ENCODE measurements at regions not wholly inside any gene's neighbourhood (a gene's known extent, or its start where the extent isn't known, plus 50 kb on each side); places are given as distances from the start of the nearest gene placed in this dataset.
"Not testable (repeated sequence)": the region's sequence is repeated elsewhere in the genome, so short reads cannot be mapped to it uniquely, and the experiment has no call there.

DNA sequence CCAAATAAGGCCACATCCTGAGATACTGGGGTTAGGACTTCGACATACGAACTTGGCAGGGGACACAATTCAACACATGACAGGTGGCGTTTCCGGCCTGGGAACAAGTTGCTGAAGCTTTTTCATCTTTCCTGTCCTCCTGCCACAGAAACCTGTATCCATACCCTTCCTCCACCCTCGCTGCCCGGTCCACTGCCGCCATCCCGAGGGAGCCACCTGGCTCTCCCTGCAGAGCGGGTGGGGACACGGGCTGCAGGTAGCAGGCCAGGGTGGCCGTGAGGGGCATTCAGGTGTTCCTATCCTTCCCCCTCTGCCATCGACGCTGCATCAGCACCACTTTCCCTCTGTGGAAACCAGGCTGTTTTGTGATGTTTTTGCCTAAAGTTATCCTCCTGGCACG is 74.4 kb upstream of the TWIST2 start:
- Histone ChIP-seq H3K4me3 (ENCODE audit: low read length) (no peak overlapping the region), H3K27me3 (ENCODE audit: control insufficient read depth, insufficient read depth, low read length) (peaks cover 5% of the 10 kb centered on the region), H3K9ac (ENCODE audit: low read length) (no peak overlapping the region), H3K4me1 (ENCODE audit: control insufficient read depth, insufficient read depth, low read length) (no peaks in the 10 kb centered on the region), H3K9me3 (ENCODE audit: control insufficient read depth, low read length) (no peaks in the 10 kb centered on the region), H3K36me3 (ENCODE audit: control insufficient read depth, insufficient read depth, low read length) (no peaks in the 10 kb centered on the region)

- Histone ChIP-seq H3K4me3 (ENCODE audit: low read length) (no peak overlapping the region), H3K9ac (ENCODE audit: low read length) (no peak overlapping the region), H3K36me3 (ENCODE audit: control insufficient read depth, insufficient read depth, low read length) (no peaks in the 10 kb centered on the region), H3K9me3 (ENCODE audit: control insufficient read depth, low read length) (no peaks in the 10 kb centered on the region), H3K27me3 (ENCODE audit: control insufficient read depth, insufficient read depth, low read length) (peaks cover 4% of the 10 kb centered on the region), H3K4me1 (ENCODE audit: control insufficient read depth, insufficient read depth, low read length) (no peaks in the 10 kb centered on the region)
Observed at GRCh38 chr2:238774071-238774470, 73.8 kb upstream of the TWIST2 start.

DNA sequence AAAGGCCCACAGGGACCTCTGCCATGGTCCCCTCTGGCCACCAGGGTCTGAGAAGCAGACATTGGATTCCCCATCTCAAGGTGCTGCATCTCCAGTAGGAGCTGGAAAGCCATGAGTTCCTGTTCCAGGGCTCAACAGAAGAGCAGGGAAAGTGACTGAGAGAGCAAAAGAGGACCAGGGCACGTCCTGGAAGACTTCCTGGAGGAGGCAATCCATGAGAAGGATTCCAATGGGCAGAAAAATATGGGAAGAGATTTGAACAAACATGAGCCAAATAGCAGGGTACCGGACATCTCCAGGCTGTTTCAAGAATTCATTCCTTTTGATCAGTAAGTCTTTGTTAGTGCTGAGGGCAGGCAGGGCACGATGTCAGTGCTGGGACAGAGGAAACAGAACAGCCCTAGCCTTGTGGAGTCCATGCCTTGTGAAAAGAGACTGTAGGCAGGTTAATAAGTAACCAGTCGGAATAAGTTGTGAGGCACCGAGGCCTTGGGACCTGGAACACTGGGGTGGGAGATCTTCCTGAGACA is 72.8 kb upstream of the TWIST2 start:
- Histone ChIP-seq H3K9ac (ENCODE audit: low read length) (no peak overlapping the region), H3K36me3 (ENCODE audit: control insufficient read depth, insufficient read depth, low read length) (no peaks in the 10 kb centered on the region), H3K27me3 (ENCODE audit: control insufficient read depth, insufficient read depth, low read length) (no peaks in the 10 kb centered on the region), H3K9me3 (ENCODE audit: control insufficient read depth, low read length) (no peaks in the 10 kb centered on the region), H3K4me3 (ENCODE audit: low read length) (no peak overlapping the region), H3K4me1 (ENCODE audit: control insufficient read depth, insufficient read depth, low read length) (no peaks in the 10 kb centered on the region)

GRCh38 chr2:238775591-238775990 is 72.3 kb upstream of the TWIST2 start:
- Histone ChIP-seq H3K9me3 (ENCODE audit: control insufficient read depth, low read length) (no peaks in the 10 kb centered on the region), H3K4me3 (ENCODE audit: low read length) (no peak overlapping the region), H3K27me3 (ENCODE audit: control insufficient read depth, insufficient read depth, low read length) (no peaks in the 10 kb centered on the region), H3K9ac (ENCODE audit: low read length) (no peak overlapping the region), H3K4me1 (ENCODE audit: control insufficient read depth, insufficient read depth, low read length) (no peaks in the 10 kb centered on the region), H3K36me3 (ENCODE audit: control insufficient read depth, insufficient read depth, low read length) (no peaks in the 10 kb centered on the region)

- no peak overlapping the region for H3K9ac ChIP-seq (ENCODE audit: low read length)
- no peak overlapping the region for H3K4me3 ChIP-seq (ENCODE audit: low read length)
- no peaks in the 10 kb centered on the region for H3K4me1 ChIP-seq (ENCODE audit: control insufficient read depth, insufficient read depth, low read length)
- H3K9me3 ChIP-seq (ENCODE audit: control insufficient read depth, low read length): no peaks in the 10 kb centered on the region
- H3K27me3 ChIP-seq (ENCODE audit: control insufficient read depth, insufficient read depth, low read length): no peaks in the 10 kb centered on the region
- no peaks in the 10 kb centered on the region for H3K36me3 ChIP-seq (ENCODE audit: control insufficient read depth, insufficient read depth, low read length)
Observed at GRCh38 chr2:238776003-238776760, 71.7 kb upstream of the TWIST2 start.

GRCh38 chr2:238776761-238777046 is 71.2 kb upstream of the TWIST2 start:
- H3K4me1 ChIP-seq (ENCODE audit: control insufficient read depth, insufficient read depth, low read length); H3K27me3 ChIP-seq (ENCODE audit: control insufficient read depth, insufficient read depth, low read length); H3K4me3 ChIP-seq (ENCODE audit: low read length); H3K9ac ChIP-seq (ENCODE audit: low read length); H3K36me3 ChIP-seq (ENCODE audit: control insufficient read depth, insufficient read depth, low read length); H3K9me3 ChIP-seq (ENCODE audit: control insufficient read depth, low read length): not testable (repeated sequence)

- H3K9me3 ChIP-seq (ENCODE audit: control insufficient read depth, low read length): no peaks in the 10 kb centered on the region
- no peak overlapping the region for H3K9ac ChIP-seq (ENCODE audit: low read length)
- no peaks in the 10 kb centered on the region for H3K27me3 ChIP-seq (ENCODE audit: control insufficient read depth, insufficient read depth, low read length)
- H3K36me3 ChIP-seq (ENCODE audit: control insufficient read depth, insufficient read depth, low read length): no peaks in the 10 kb centered on the region
- no peak overlapping the region for H3K4me3 ChIP-seq (ENCODE audit: low read length)
- H3K4me1 ChIP-seq (ENCODE audit: control insufficient read depth, insufficient read depth, low read length): no peaks in the 10 kb centered on the region
Observed at GRCh38 chr2:238777369-238778067, 70.4 kb upstream of the TWIST2 start.

DNA sequence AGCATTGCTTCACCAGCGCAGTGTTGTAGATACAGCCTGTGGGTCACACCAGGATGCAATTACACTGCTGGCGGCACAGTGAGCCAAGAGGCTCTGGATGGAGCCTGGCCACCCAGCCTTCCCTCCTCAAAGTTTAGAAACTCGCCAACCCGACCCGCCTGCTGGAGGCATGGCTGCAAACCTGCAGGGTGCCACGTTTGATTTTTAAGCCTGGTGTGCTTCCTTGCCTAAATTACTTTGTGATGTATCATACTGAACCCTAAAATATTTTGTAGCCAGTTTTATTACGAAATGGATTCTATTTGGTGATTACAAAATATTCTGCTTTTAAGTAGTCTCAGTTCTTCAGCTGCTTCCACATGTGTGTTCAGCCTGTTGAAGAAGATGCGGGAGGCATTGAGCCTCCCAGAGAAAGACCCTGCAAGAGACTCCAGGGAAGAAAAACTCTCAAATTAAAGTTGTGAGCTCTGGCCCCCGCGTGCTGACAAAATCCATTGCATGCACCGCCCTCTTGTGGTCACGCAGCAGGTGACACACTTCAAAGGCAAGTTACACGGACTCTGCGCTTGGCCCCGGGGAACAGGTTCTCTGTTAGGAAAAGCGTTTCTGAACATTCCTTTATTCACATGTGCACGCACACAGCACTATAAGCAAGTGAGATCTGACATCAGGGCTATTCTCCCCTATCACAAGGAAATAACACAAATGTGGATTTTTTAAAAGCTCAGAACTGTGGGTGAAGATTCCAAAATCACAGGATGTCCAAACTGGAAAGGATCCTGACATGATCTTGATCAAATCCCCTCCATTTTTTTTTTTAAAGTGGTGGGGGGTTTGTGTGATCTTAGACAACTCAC is 63.0 kb upstream of the TWIST2 start:
- Histone ChIP-seq H3K36me3 (ENCODE audit: control insufficient read depth, insufficient read depth, low read length) (no peaks in the 10 kb centered on the region), H3K4me3 (ENCODE audit: low read length) (no peak overlapping the region), H3K4me1 (ENCODE audit: control insufficient read depth, insufficient read depth, low read length) (no peaks in the 10 kb centered on the region), H3K27me3 (ENCODE audit: control insufficient read depth, insufficient read depth, low read length) (no peaks in the 10 kb centered on the region), H3K9ac (ENCODE audit: low read length) (no peak overlapping the region), H3K9me3 (ENCODE audit: control insufficient read depth, low read length) (no peaks in the 10 kb centered on the region)

DNA sequence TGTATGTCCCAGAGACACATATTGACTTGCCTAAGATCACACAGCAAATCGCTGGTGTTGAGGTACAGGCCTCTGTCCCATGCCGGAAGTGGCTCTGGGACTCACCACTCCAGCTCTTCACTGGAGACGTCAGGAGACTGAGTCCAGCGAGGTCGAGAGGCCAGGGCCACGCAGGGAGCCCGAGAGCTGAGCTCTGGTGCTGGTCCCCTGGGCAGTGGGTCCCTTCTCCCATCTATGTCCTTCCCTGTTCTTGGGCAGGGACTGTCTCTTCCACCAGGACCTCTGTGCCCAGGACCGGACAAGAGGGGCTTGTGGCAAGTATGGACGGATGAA is 62.4 kb upstream of the TWIST2 start:
- H3K9ac ChIP-seq (ENCODE audit: low read length): no peak overlapping the region
- H3K27me3 ChIP-seq (ENCODE audit: control insufficient read depth, insufficient read depth, low read length): no peaks in the 10 kb centered on the region
- no peak overlapping the region for H3K4me3 ChIP-seq (ENCODE audit: low read length)
- no peaks in the 10 kb centered on the region for H3K4me1 ChIP-seq (ENCODE audit: control insufficient read depth, insufficient read depth, low read length)
- H3K9me3 ChIP-seq (ENCODE audit: control insufficient read depth, low read length): no peaks in the 10 kb centered on the region
- no peaks in the 10 kb centered on the region for H3K36me3 ChIP-seq (ENCODE audit: control insufficient read depth, insufficient read depth, low read length)

GRCh38 chr2:238786379-238786778 is 61.5 kb upstream of the TWIST2 start:
- no peak overlapping the region for H3K4me3 ChIP-seq (ENCODE audit: low read length)
- no peaks in the 10 kb centered on the region for H3K9me3 ChIP-seq (ENCODE audit: control insufficient read depth, low read length)
- no peaks in the 10 kb centered on the region for H3K27me3 ChIP-seq (ENCODE audit: control insufficient read depth, insufficient read depth, low read length)
- H3K9ac ChIP-seq (ENCODE audit: low read length): no peak overlapping the region
- H3K36me3 ChIP-seq (ENCODE audit: control insufficient read depth, insufficient read depth, low read length): no peaks in the 10 kb centered on the region
- no peaks in the 10 kb centered on the region for H3K4me1 ChIP-seq (ENCODE audit: control insufficient read depth, insufficient read depth, low read length)

DNA sequence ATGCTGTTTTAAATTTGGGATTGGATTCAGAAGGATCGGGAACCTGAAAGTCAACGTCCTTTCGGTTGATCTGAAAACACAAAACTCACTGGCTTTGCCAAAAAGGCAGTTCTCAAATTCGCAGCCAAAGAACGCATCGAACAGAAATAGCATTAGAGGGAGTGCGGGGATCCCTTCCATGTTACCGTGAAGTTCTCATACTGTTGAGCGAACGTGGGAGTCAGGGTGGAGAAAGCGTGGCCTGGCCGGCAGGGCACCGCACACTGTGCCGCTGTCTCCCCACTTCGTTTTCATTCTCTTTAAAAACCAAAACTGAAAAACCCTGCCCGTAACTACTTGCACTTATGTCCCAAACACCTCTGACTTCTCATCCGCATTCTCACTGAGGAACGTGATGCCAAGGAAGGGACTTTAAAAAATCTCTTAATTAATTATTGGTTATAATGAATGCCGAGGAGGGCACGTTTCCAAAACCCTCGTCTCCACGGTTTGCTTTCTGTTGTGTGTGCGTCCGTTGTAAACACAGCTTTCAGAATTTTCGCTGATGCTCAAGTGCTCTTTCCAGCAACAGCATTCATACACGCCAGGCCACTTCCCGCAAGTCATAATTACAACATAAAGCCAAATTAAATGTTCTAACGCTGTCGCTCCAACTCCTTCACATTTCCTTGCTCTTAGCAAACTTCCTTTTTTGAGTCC is 60.9 kb upstream of the TWIST2 start:
- no peaks in the 10 kb centered on the region for H3K4me1 ChIP-seq (ENCODE audit: control insufficient read depth, insufficient read depth, low read length)
- H3K4me3 ChIP-seq (ENCODE audit: low read length): no peak overlapping the region
- H3K9ac ChIP-seq (ENCODE audit: low read length): no peak overlapping the region
- no peaks in the 10 kb centered on the region for H3K9me3 ChIP-seq (ENCODE audit: control insufficient read depth, low read length)
- H3K36me3 ChIP-seq (ENCODE audit: control insufficient read depth, insufficient read depth, low read length): no peaks in the 10 kb centered on the region
- H3K27me3 ChIP-seq (ENCODE audit: control insufficient read depth, insufficient read depth, low read length): no peaks in the 10 kb centered on the region

- H3K4me3 ChIP-seq (ENCODE audit: low read length): no peak overlapping the region
- H3K9me3 ChIP-seq (ENCODE audit: control insufficient read depth, low read length): no peaks in the 10 kb centered on the region
- H3K27me3 ChIP-seq (ENCODE audit: control insufficient read depth, insufficient read depth, low read length): no peaks in the 10 kb centered on the region
- no peaks in the 10 kb centered on the region for H3K36me3 ChIP-seq (ENCODE audit: control insufficient read depth, insufficient read depth, low read length)
- no peaks in the 10 kb centered on the region for H3K4me1 ChIP-seq (ENCODE audit: control insufficient read depth, insufficient read depth, low read length)
- no peak overlapping the region for H3K9ac ChIP-seq (ENCODE audit: low read length)
Observed at GRCh38 chr2:238787501-238787900, 60.4 kb upstream of the TWIST2 start.

All from mucosa of stomach (tissue), 1 donor.